GM12878 (cell line): ENCODE measurements at regions not wholly inside any gene's neighbourhood (a gene's known extent, or its start where the extent isn't known, plus 50 kb on each side); places are given as distances from the start of the nearest gene placed in this dataset.

Experiments used
- ATAC-seq: fragments of 200-7000 bp; cut with Tn5 transposase; 3 replicates; pipeline ENCODE4 v1.9.1; 2020; ENCODE audit warnings: mild to moderate bottlenecking, moderate library complexity
- BruUV-seq: library from RNA; stranded (reverse); fragments of 400-500 nt; replicated peaks from 2 replicates; lab custom pipeline; 2021; lab: Mats Ljungman, UMichigan
- CTCF ChIA-PET: fragments of 300-600 bp; sonication (Branson Sonifier 250); formaldehyde crosslinking; extraction: SDS; loops from one replicate; lab custom pipeline; 2021; ENCODE audit warnings: inconsistent platforms; lab: Yijun Ruan, JAX
- POLR2A ChIA-PET: fragments of 350-600 bp; formaldehyde crosslinking; extraction: SDS; loops from one replicate; lab custom pipeline; 2021; ENCODE audit warnings: inconsistent platforms; lab: Charles Lee
- RAD21 ChIA-PET: fragments of 300-600 bp; sonication (Branson Sonifier 250); formaldehyde crosslinking; loops from one replicate; lab custom pipeline; 2023; ENCODE audit warnings: antibody characterized with exemption; ENCODE audit not compliant: unreplicated experiment; lab: Charles Lee
- SMC1A ChIA-PET: fragments of 300-600 bp; sonication (Branson Sonifier 250); formaldehyde crosslinking; loops from one replicate; lab custom pipeline; 2023; ENCODE audit not compliant: unreplicated experiment, uncharacterized antibody; lab: Charles Lee
- DNase-seq: peaks from one replicate; pipeline ENCODE4 v3.0.0-alpha.2; 2011; ENCODE audit warnings: low read depth, low spot score
- FAIRE-seq: peaks from 3 replicates; lab custom pipeline; 2011; peaks lifted over from hg19 to GRCh38; lab: Jason Lieb, UNC
- H2AFZ ChIP-seq: 2 replicates; pipeline ENCODE4 v1.6.0; 2011; ENCODE audit warnings: low read depth, low read length, control low read depth; ENCODE audit not compliant: control insufficient read depth
- H3K27ac ChIP-seq: 2 replicates; pipeline ENCODE4 v1.5.1; 2011; ENCODE audit warnings: control low read depth; ENCODE audit not compliant: control insufficient read depth, insufficient read depth
- H3K27me3 ChIP-seq, 2 experiments: replicated peaks in 1 of 2; 2 replicates each; pipeline versions ENCODE4 v1.6.0 to v1.6.1; 2011; ENCODE audit warnings: low read length in 1 of 2; ENCODE audit not compliant: control insufficient read depth in 2 of 2, insufficient read depth in 2 of 2
- H3K36me3 ChIP-seq, 2 experiments: 2 replicates each; pipeline ENCODE4 v1.5.1; 2011; ENCODE audit warnings: low read length in 1 of 2; ENCODE audit not compliant: control insufficient read depth in 2 of 2, insufficient read depth in 2 of 2
- H3K4me1 ChIP-seq: 2 replicates; pipeline ENCODE4 v1.6.1; 2011; ENCODE audit warnings: mild to moderate bottlenecking, low read length, moderate library complexity, mixed read lengths; ENCODE audit not compliant: control insufficient read depth, insufficient read depth
- H3K4me2 ChIP-seq: 2 replicates; pipeline ENCODE4 v1.6.0; 2011; ENCODE audit warnings: control low read depth; ENCODE audit not compliant: control insufficient read depth, insufficient read depth
- H3K4me3 ChIP-seq: fragments of 200-600 bp; sonication (generic); 2 replicates; pipeline ENCODE4 v1.5.1; 2016
- H3K79me2 ChIP-seq: 2 replicates; pipeline ENCODE4 v1.6.0; 2011; ENCODE audit warnings: low read length; ENCODE audit not compliant: control insufficient read depth, insufficient read depth
- H3K9ac ChIP-seq: 2 replicates; pipeline ENCODE4 v1.8.0; 2011; ENCODE audit warnings: low read length, control low read depth, mixed read lengths; ENCODE audit not compliant: control insufficient read depth, insufficient read depth
- H3K9me3 ChIP-seq: replicated peaks from 3 replicates; pipeline ENCODE4 v1.5.1; 2011; ENCODE audit warnings: mild to moderate bottlenecking, low read length; ENCODE audit not compliant: control insufficient read depth, insufficient read depth
- H4K20me1 ChIP-seq: 2 replicates; pipeline ENCODE4 v1.6.0; 2011; ENCODE audit not compliant: control insufficient read depth, insufficient read depth
- BCL3 ChIP-seq: IDR thresholded peaks from 2 replicates; pipeline ENCODE4 v1.6.1; 2011; ENCODE audit warnings: borderline replicate concordance, low read depth, mild to moderate bottlenecking, moderate library complexity, low read length; ENCODE audit not compliant: insufficient read depth, poor library complexity, severe bottlenecking
- CHD4 ChIP-seq: fragments of 200-600 bp; sonication (generic); IDR thresholded peaks from 2 replicates; pipeline ENCODE4 v1.6.1; 2016; ENCODE audit warnings: mild to moderate bottlenecking
- DPF2 ChIP-seq: fragments of 450-650 bp; IDR thresholded peaks from 2 replicates; pipeline ENCODE4 v1.6.1; 2017; ENCODE audit warnings: mild to moderate bottlenecking
- HDAC6 ChIP-seq: fragments of 200-600 bp; sonication (generic); IDR thresholded peaks from one replicate; pipeline ENCODE4 v1.8.0; 2017; ENCODE audit warnings: antibody characterized with exemption; ENCODE audit not compliant: unreplicated experiment
- HDGF ChIP-seq: fragments of 450-650 bp; IDR thresholded peaks from 2 replicates; pipeline ENCODE4 v1.6.1; 2016; ENCODE audit warnings: antibody characterized with exemption
- IKZF2 ChIP-seq, 2 experiments: fragments of 450-650 bp; IDR thresholded peaks; 2 replicates each; pipeline ENCODE4 v1.6.1; 2017; ENCODE audit warnings: mild to moderate bottlenecking in 2 of 2, moderate library complexity in 2 of 2
- KAT2A ChIP-seq: conservative IDR thresholded peaks from 2 replicates; pipeline ENCODE4 v1.6.1; 2011; ENCODE audit warnings: low read depth, low read length; ENCODE audit not compliant: control insufficient read depth
- MTA2 ChIP-seq: fragments of 450-650 bp; IDR thresholded peaks from 2 replicates; pipeline ENCODE4 v1.6.1; 2016; ENCODE audit warnings: low read depth, mild to moderate bottlenecking, moderate library complexity
- NR2C1 ChIP-seq: fragments of 450-650 bp; IDR thresholded peaks from 2 replicates; pipeline ENCODE4 v1.6.1; 2017; ENCODE audit warnings: antibody characterized with exemption, mild to moderate bottlenecking, moderate library complexity
- PKNOX1 ChIP-seq: fragments of 450-650 bp; IDR thresholded peaks from 2 replicates; pipeline ENCODE4 v1.6.1; 2016; ENCODE audit warnings: mild to moderate bottlenecking
- PRDM15 ChIP-seq: fragments of 450-650 bp; formaldehyde crosslinking; IDR thresholded peaks from 2 replicates; pipeline ENCODE4 v1.4.0; 2020; ENCODE audit warnings: mild to moderate bottlenecking, moderate library complexity
- SIX5 ChIP-seq: IDR thresholded peaks from 2 replicates; pipeline ENCODE4 v1.6.1; 2011; ENCODE audit warnings: mild to moderate bottlenecking, low read depth, low read length, moderate library complexity; ENCODE audit not compliant: severe bottlenecking
- SMC3 ChIP-seq: IDR thresholded peaks from 2 replicates; pipeline ENCODE4 v1.6.1; 2011; ENCODE audit warnings: low read length, improper control_type of control experiment, borderline replicate concordance
- ZNF217 ChIP-seq: fragments of 450-650 bp; IDR thresholded peaks from 2 replicates; pipeline ENCODE4 v1.6.1; 2017; ENCODE audit warnings: antibody characterized with exemption, mild to moderate bottlenecking
- ZSCAN29 ChIP-seq: fragments of 450-650 bp; IDR thresholded peaks from 2 replicates; pipeline ENCODE4 v1.6.1; 2017; ENCODE audit warnings: mild to moderate bottlenecking, moderate library complexity
- ZZZ3 ChIP-seq: IDR thresholded peaks from 2 replicates; pipeline ENCODE4 v1.6.1; 2011; ENCODE audit warnings: low read depth; ENCODE audit not compliant: control insufficient read depth, insufficient read length
- WGBS: methylation state at CpG from one replicate; pipeline ENCODE4 v1.1.6; 2016; ENCODE audit warnings: low lambda C conversion rate; ENCODE audit not compliant: insufficient replicate concordance, insufficient coverage; ENCODE audit errors: missing lambda C conversion rate; 5-methylcytosine and 5-hydroxymethylcytosine counted together
- in situ Hi-C: fragments of 300-500 bp; cut with MboI; formaldehyde crosslinking; loops from 9 replicates; pipeline ENCODE4 v1.14.3; 2018; ENCODE audit warnings: mixed read lengths
- intact Hi-C: fragments of 100-400 bp; cut with micrococcal nuclease; formaldehyde crosslinking; loops from one replicate; pipeline ENCODE4 v1.14.2; 2022; ENCODE audit not compliant: unreplicated experiment

- Histone ChIP-seq H3K4me2 (no peak overlapping the region), H2AFZ (no peak overlapping the region), H3K27me3 (no peaks in the 10 kb centered on the region), H4K20me1 (no peaks in the 10 kb centered on the region), H3K4me1 (no peaks in the 10 kb centered on the region), H3K27ac (no peak overlapping the region), H3K9ac (no peak overlapping the region), H3K79me2 (no peaks in the 10 kb centered on the region), H3K4me3 (no peak overlapping the region), H3K36me3 (no peaks in the 10 kb centered on the region), H3K9me3 (no peaks in the 10 kb centered on the region)
- RAD21 ChIA-PET = no interaction called here
- BruUV-seq = no TSS peak
- CTCF ChIA-PET = no interaction called here
- FAIRE-seq = no peak
- no peak for DNase-seq
- POLR2A ChIA-PET = no interaction called here
- WGBS = 94% methylated on average over 2 of the region's 2 CpGs
- SMC1A ChIA-PET = no interaction called here
- intact Hi-C loops = no loop called here
- TF ChIP-seq PKNOX1 (no peak), HDAC6 (no peak), ZNF217 (no peak), MTA2 (no peak), HDGF (no peak), IKZF2 (IDR thresholded peaks at IDR 0.05) (no peak), ZZZ3 (no peak), SMC3 (no peak), DPF2 (no peak), PRDM15 (CRISPR knock-in tag) (no peak), BCL3 (no peak), SIX5 (no peak), ZSCAN29 (no peak), NR2C1 (no peak), KAT2A (no peak), CHD4 (no peak)
- no peak for ATAC-seq
- in situ Hi-C loops = no loop called here
These were observed 205.4 kb downstream of the GALR1 start for GRCh38 chr18:77455004-77455403.
